D721Med (cell line): ENCODE measurements at regions not wholly inside any gene's neighbourhood (a gene's known extent, or its start where the extent isn't known, plus 50 kb on each side); places are given as distances from the start of the nearest gene placed in this dataset.

Experiments used
- DNase-seq: peaks from one replicate; pipeline ENCODE4 v3.0.0; 2011; ENCODE audit warnings: low spot score; ENCODE audit not compliant: insufficient read length
- FAIRE-seq: peaks from 2 replicates; lab custom pipeline; 2011; peaks lifted over from hg19 to GRCh38; lab: Jason Lieb, UNC
- CTCF ChIP-seq: IDR thresholded peaks from 2 replicates; pipeline ENCODE4 v1.5.1; 2012; ENCODE audit warnings: mild to moderate bottlenecking, control low read depth; ENCODE audit not compliant: insufficient read depth; ENCODE audit errors: missing control alignments

- DNase-seq = no peak
- no peak for TF ChIP-seq CTCF
- FAIRE-seq = no peak
These were observed 276.7 kb upstream of the RARB start for GRCh38 chr3:25151281-25151902.

- DNase-seq (no peak), FAIRE-seq (no peak)
These were observed 276.2 kb upstream of the RARB start for GRCh38 chr3:25151903-25152295.

DNA sequence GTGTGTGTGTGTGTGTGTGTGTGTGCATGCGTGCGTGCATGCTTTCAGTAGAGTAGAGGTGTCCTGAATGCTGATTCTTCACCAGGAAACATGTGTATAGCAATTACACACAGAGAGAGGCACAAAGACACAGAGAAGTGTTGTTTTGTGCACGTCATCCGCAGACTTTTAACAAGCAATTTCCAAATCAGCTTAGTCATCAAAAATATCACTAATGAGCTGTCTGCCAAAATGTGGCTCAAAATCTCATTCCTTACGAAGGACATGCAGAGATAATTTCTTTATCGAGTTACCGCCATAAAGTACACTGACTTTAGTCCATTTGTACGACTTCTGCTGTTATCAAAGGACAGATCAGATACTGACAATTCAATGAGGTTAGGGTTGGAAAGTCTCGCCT, 274.9 kb upstream of the RARB start:
- FAIRE-seq (no peak), DNase-seq (no peak)
- TF ChIP-seq CTCF = no peak

More at GRCh38 chr3:25151903-25152295, 276.2 kb upstream of the RARB start:
- no peak for TF ChIP-seq CTCF

- TF ChIP-seq CTCF = no peak
- FAIRE-seq (no peak), DNase-seq (no peak)
These were observed 274.5 kb upstream of the RARB start for GRCh38 chr3:25153561-25153960.

GRCh38 chr3:25155652-25156471, 272.2 kb upstream of the RARB start:
- DNase-seq (no peak), FAIRE-seq (no peak)
- no peak for TF ChIP-seq CTCF

DNA sequence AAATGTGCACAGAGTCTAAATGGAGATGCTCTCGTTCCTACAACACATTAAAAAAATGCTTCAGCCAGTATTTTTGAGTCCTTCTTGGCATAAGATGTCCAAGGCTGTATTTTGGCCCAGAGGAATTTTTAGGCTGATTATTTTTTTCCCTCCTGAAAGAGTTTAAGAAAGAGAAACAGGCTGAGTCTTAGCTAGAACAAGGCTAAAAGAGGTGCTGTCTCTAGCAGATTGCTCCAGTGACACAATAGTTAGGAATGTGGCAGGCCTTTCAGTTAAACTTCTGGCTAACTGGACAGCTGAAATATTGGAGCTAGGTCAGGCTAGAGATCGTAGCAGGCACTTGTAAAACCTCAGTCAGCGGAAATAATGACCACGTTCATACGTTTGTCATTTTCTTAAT, 271.4 kb upstream of the RARB start:
- FAIRE-seq (no peak), DNase-seq (no peak)
- no peak for TF ChIP-seq CTCF

- FAIRE-seq (no peak), DNase-seq (no peak)
- TF ChIP-seq CTCF = no peak
These were observed 262.8 kb upstream of the RARB start for GRCh38 chr3:25165306-25165705.
